ENCODE measurements at regions not wholly inside any gene's neighbourhood (a gene's known extent, or its start where the extent isn't known, plus 50 kb on each side); places are given as distances from the start of the nearest gene placed in this dataset.

GRCh38 chr4:95693594-95693993 is 144.8 kb upstream of the UNC5C start:
- ChIA-PET POLR2A (no interaction called here), CTCF (no interaction called here)
- no peaks in the 10 kb centered on the region for H3K36me3 ChIP-seq (ENCODE audit: insufficient read depth, low read length)
- Mint-ChIP-seq H3K27me3 (no peaks in the 10 kb centered on the region), H3K9me3 (no peaks in the 10 kb centered on the region), H3K4me1 (ENCODE audit: low read depth) (no peaks in the 10 kb centered on the region), H3K4me3 (no peak overlapping the region), H3K27ac (no peak overlapping the region), H3K36me3 (ENCODE audit: low read depth) (no peaks in the 10 kb centered on the region)
- H3K4me1 ChIP-seq (ENCODE audit: insufficient read depth, low read length), result no peaks in the 10 kb centered on the region
- TF ChIP-seq CTCF (IDR thresholded peaks at IDR 0.05), result no peak
- DNase-seq, result no peak
- no peaks in the 10 kb centered on the region for H3K27me3 ChIP-seq (ENCODE audit: control insufficient read depth in 1 of 2, insufficient read depth in 2 of 2, low read length in 2 of 2)
- no peaks in the 10 kb centered on the region for H3K9me3 ChIP-seq (ENCODE audit: control insufficient read depth in 1 of 2, insufficient read depth in 1 of 2, low read length in 2 of 2)
- no peak overlapping the region for H3K27ac ChIP-seq (ENCODE audit: low read depth in 1 of 2, low read length in 2 of 2)
- intact Hi-C loops (cut with DNase I, micrococcal nuclease), result no loop called here
- no peak for ATAC-seq (ENCODE audit: poor library complexity)
- H3K4me3 ChIP-seq (ENCODE audit: low read length), result no peak overlapping the region

DNA sequence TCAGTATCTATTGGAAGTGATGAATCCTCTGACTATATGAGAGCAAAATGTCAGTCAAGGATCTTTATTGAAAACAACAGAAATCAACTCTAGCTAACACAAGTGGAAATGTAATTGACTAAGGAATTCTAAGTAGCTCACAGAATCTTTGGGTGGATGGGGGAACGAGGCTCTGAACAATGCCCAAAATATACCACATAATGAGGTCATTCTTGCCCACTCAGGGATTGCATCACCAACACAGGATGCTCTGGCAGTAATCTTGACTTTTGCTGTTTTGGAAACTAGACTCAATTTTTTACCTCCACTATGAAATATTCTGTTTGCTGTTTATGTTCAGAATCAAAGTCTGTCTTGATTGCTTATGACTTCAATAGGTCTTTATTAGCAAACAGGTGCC is 127.4 kb upstream of the UNC5C start:
- no peak for TF ChIP-seq CTCF (IDR thresholded peaks at IDR 0.05)
- Mint-ChIP-seq H3K36me3 (ENCODE audit: low read depth) (no peaks in the 10 kb centered on the region), H3K9me3 (peaks cover 3% of the 10 kb centered on the region), H3K4me3 (no peak overlapping the region), H3K27ac (no peak overlapping the region), H3K4me1 (ENCODE audit: low read depth) (no peaks in the 10 kb centered on the region), H3K27me3 (no peaks in the 10 kb centered on the region)
- ChIA-PET CTCF (no interaction called here), POLR2A (no interaction called here)
- no peaks in the 10 kb centered on the region for H3K36me3 ChIP-seq (ENCODE audit: insufficient read depth, low read length)
- no peaks in the 10 kb centered on the region for H3K9me3 ChIP-seq (ENCODE audit: control insufficient read depth in 1 of 2, insufficient read depth in 1 of 2, low read length in 2 of 2)
- DNase-seq, result no peak
- ATAC-seq (ENCODE audit: poor library complexity), result no peak
- no peaks in the 10 kb centered on the region for H3K27me3 ChIP-seq (ENCODE audit: control insufficient read depth in 1 of 2, insufficient read depth in 2 of 2, low read length in 2 of 2)
- intact Hi-C loops (cut with DNase I, micrococcal nuclease), result no loop called here
- H3K4me1 ChIP-seq (ENCODE audit: insufficient read depth, low read length), result no peaks in the 10 kb centered on the region
- no peak overlapping the region for H3K27ac ChIP-seq (ENCODE audit: low read depth in 1 of 2, low read length in 2 of 2)
- H3K4me3 ChIP-seq (ENCODE audit: low read length), result no peak overlapping the region

DNA sequence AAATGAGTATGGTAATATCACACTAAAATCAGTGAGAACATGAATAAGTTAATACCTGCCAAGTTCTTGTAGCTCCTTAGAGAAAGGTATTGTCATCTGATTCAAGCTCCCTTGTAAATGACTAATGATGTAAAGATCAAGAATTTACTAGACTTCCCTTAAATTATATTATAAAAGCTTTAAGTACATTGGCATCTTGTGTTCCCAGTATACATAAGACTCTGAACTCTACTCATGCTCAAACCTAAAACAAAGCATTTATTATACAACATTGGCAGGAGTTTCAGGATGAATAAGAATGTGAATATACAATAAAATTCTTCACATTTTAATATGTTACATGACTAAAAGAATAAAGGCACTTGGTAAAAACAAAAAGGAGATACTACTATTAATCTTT is 126.8 kb upstream of the UNC5C start:
- no peak for DNase-seq
- Mint-ChIP-seq H3K9me3 (peaks cover 3% of the 10 kb centered on the region), H3K27ac (no peak overlapping the region), H3K27me3 (no peaks in the 10 kb centered on the region), H3K36me3 (ENCODE audit: low read depth) (no peaks in the 10 kb centered on the region), H3K4me3 (no peak overlapping the region), H3K4me1 (ENCODE audit: low read depth) (no peaks in the 10 kb centered on the region)
- H3K36me3 ChIP-seq (ENCODE audit: insufficient read depth, low read length), result no peaks in the 10 kb centered on the region
- no peak for TF ChIP-seq CTCF (IDR thresholded peaks at IDR 0.05)
- intact Hi-C loops (cut with DNase I, micrococcal nuclease), result no loop called here
- CTCF ChIA-PET, result no interaction called here
- POLR2A ChIA-PET, result no interaction called here
- H3K27me3 ChIP-seq (ENCODE audit: control insufficient read depth in 1 of 2, insufficient read depth in 2 of 2, low read length in 2 of 2), result no peaks in the 10 kb centered on the region
- no peaks in the 10 kb centered on the region for H3K9me3 ChIP-seq (ENCODE audit: control insufficient read depth in 1 of 2, insufficient read depth in 1 of 2, low read length in 2 of 2)
- H3K27ac ChIP-seq (ENCODE audit: low read depth in 1 of 2, low read length in 2 of 2), result no peak overlapping the region
- ATAC-seq (ENCODE audit: poor library complexity), result no peak
- H3K4me1 ChIP-seq (ENCODE audit: insufficient read depth, low read length), result no peaks in the 10 kb centered on the region
- H3K4me3 ChIP-seq (ENCODE audit: low read length), result no peak overlapping the region
